Thoracic aorta (tissue), 2 donors: ENCODE measurements at regions not wholly inside any gene's neighbourhood (a gene's known extent, or its start where the extent isn't known, plus 50 kb on each side); places are given as distances from the start of the nearest gene placed in this dataset.

Experiments used
- ATAC-seq: fragments of 150-250 bp; one replicate; pipeline ENCODE4 v1.8.0; 2017; ENCODE audit warnings: low read depth; ENCODE audit not compliant: insufficient number of reproducible peaks, low FRiP score
- DNase-seq: peaks from one replicate; pipeline ENCODE4 v3.0.0-alpha.2; 2020; ENCODE audit warnings: low spot score
- H3K27ac ChIP-seq, 2 donors: fragments of 200-600 bp; sonication (generic); 1 replicate in 1 of 2; 2 replicates in 1 of 2; pipeline ENCODE4 v1.5.1; 2016; ENCODE audit warnings: mild to moderate bottlenecking in 2 of 2, moderate library complexity in 2 of 2
- H3K27me3 ChIP-seq: fragments of 200-600 bp; sonication (generic); replicated peaks from 2 replicates; pipeline ENCODE4 v1.6.0; 2016; ENCODE audit warnings: mild to moderate bottlenecking; ENCODE audit not compliant: insufficient read depth
- H3K36me3 ChIP-seq: fragments of 200-600 bp; sonication (generic); one replicate; pipeline ENCODE4 v1.5.1; 2016
- H3K4me1 ChIP-seq, 2 donors: fragments of 200-600 bp; sonication (generic); 1 replicate in 1 of 2; 2 replicates in 1 of 2; pipeline versions ENCODE4 v1.5.1 to v1.6.0; 2016; ENCODE audit warnings: low read depth in 2 of 2, mild to moderate bottlenecking in 1 of 2; ENCODE audit not compliant: control insufficient read depth in 1 of 2
- H3K4me3 ChIP-seq: fragments of 200-600 bp; sonication (generic); 2 replicates; pipeline ENCODE4 v1.5.1; 2016; ENCODE audit warnings: mild to moderate bottlenecking
- H3K9me3 ChIP-seq: fragments of 200-600 bp; sonication (generic); 2 replicates; pipeline ENCODE4 v1.5.1; 2016
- CTCF ChIP-seq: fragments of 200-600 bp; sonication (generic); IDR thresholded peaks from one replicate; pipeline ENCODE4 v1.5.1; 2019; ENCODE audit warnings: antibody characterized with exemption

GRCh38 chr13:34335014-34336007 is 517.4 kb downstream of the RFC3 start:
- no peak for TF ChIP-seq CTCF
- H3K36me3 ChIP-seq: no peaks in the 10 kb centered on the region
- no peaks in the 10 kb centered on the region for H3K9me3 ChIP-seq
- H3K27ac ChIP-seq: no peak overlapping the region
- H3K4me3 ChIP-seq: no peak overlapping the region
- no peak for DNase-seq
- no peak for ATAC-seq
- no peaks in the 10 kb centered on the region for H3K27me3 ChIP-seq
- no peaks in the 10 kb centered on the region for H3K4me1 ChIP-seq

GRCh38 chr13:34338102-34338501 is 520.2 kb downstream of the RFC3 start:
- Histone ChIP-seq H3K27ac (no peak overlapping the region), H3K36me3 (no peaks in the 10 kb centered on the region), H3K4me1 (no peaks in the 10 kb centered on the region), H3K9me3 (no peaks in the 10 kb centered on the region), H3K4me3 (no peak overlapping the region), H3K27me3 (no peaks in the 10 kb centered on the region)
- DNase-seq (no peak), ATAC-seq (no peak)
- TF ChIP-seq CTCF: no peak

- TF ChIP-seq CTCF: no peak
- Histone ChIP-seq H3K9me3 (no peaks in the 10 kb centered on the region), H3K36me3 (no peaks in the 10 kb centered on the region), H3K27me3 (no peaks in the 10 kb centered on the region), H3K4me1 (no peaks in the 10 kb centered on the region), H3K27ac (no peak overlapping the region), H3K4me3 (no peak overlapping the region)
- no peak for ATAC-seq
- DNase-seq: no peak
Observed at GRCh38 chr13:34340534-34340933, 522.6 kb downstream of the RFC3 start.

- H3K4me1 ChIP-seq: no peaks in the 10 kb centered on the region
- no peaks in the 10 kb centered on the region for H3K9me3 ChIP-seq
- no peak overlapping the region for H3K27ac ChIP-seq
- DNase-seq (no peak), ATAC-seq (no peak)
- no peaks in the 10 kb centered on the region for H3K36me3 ChIP-seq
- no peaks in the 10 kb centered on the region for H3K27me3 ChIP-seq
- TF ChIP-seq CTCF: no peak
- no peak overlapping the region for H3K4me3 ChIP-seq
Observed at GRCh38 chr13:34343413-34343940, 525.5 kb downstream of the RFC3 start.

- ATAC-seq (no peak), DNase-seq (no peak)
- no peaks in the 10 kb centered on the region for H3K27me3 ChIP-seq
- H3K4me3 ChIP-seq: no peak overlapping the region
- H3K4me1 ChIP-seq: no peaks in the 10 kb centered on the region
- TF ChIP-seq CTCF: no peak
- H3K9me3 ChIP-seq: no peaks in the 10 kb centered on the region
- no peaks in the 10 kb centered on the region for H3K36me3 ChIP-seq
- H3K27ac ChIP-seq: no peak overlapping the region
Observed at GRCh38 chr13:34344816-34345215, 526.9 kb downstream of the RFC3 start.
